Stomach (tissue), 8 donors: ENCODE measurements at regions not wholly inside any gene's neighbourhood (a gene's known extent, or its start where the extent isn't known, plus 50 kb on each side); places are given as distances from the start of the nearest gene placed in this dataset.
"Not testable (repeated sequence)": the region's sequence is repeated elsewhere in the genome, so short reads cannot be mapped to it uniquely, and the experiment has no call there.

Experiments used
- DNase-seq, 2 donors: peaks; one replicate each; pipeline versions ENCODE4 v3.0.0 to v3.0.0-alpha.2; 2013 to 2019
- H3K27ac ChIP-seq, 5 donors: fragments of 200-600 bp in 4 of 5; sonication (generic) in 4 of 5; one replicate each; pipeline ENCODE4 v1.5.1; 2013 to 2019; ENCODE audit warnings: mild to moderate bottlenecking in 1 of 5, moderate library complexity in 1 of 5
- H3K27me3 ChIP-seq, 3 donors: fragments of 200-600 bp; sonication (generic); one replicate each; pipeline ENCODE4 v1.5.1; 2017 to 2019; ENCODE audit warnings: mixed run types in 1 of 3
- H3K36me3 ChIP-seq, 4 donors: fragments of 200-600 bp; sonication (generic); 1 replicate in 3 of 4; 2 replicates in 1 of 4; pipeline ENCODE4 v1.5.1; 2016 to 2019
- H3K4me1 ChIP-seq, 4 donors: fragments of 200-600 bp; sonication (generic); one replicate each; pipeline ENCODE4 v1.5.1; 2016 to 2019
- H3K4me3 ChIP-seq, 4 donors: fragments of 200-600 bp; sonication (generic) in 3 of 4; one replicate each; pipeline ENCODE4 v1.5.1; 2016 to 2019; ENCODE audit warnings: mild to moderate bottlenecking in 1 of 4
- H3K9me3 ChIP-seq, 4 donors: fragments of 200-600 bp; sonication (generic); one replicate each; pipeline ENCODE4 v1.5.1; 2016 to 2019
- EP300 ChIP-seq: sonication (generic); formaldehyde crosslinking; IDR thresholded peaks from one replicate; pipeline ENCODE4 v1.6.1; 2017; ENCODE audit warnings: antibody characterized with exemption
- POLR2A ChIP-seq, 4 donors: fragments of 450-650 bp; IDR thresholded peaks; one replicate each; pipeline ENCODE4 v1.6.1; 2016; ENCODE audit warnings: antibody characterized with exemption in 4 of 4, control low read depth in 2 of 4, mild to moderate bottlenecking in 1 of 4, moderate library complexity in 1 of 4
- POLR2AphosphoS5 ChIP-seq, 3 donors: sonication (generic); formaldehyde crosslinking; IDR thresholded peaks; one replicate each; pipeline ENCODE4 v1.6.1; 2016; ENCODE audit warnings: antibody characterized with exemption in 3 of 3
- WGBS, 5 donors: extraction: QIAGEN DNeasy Blood & Tissue Kit in 3 of 5; methylation state at CpG; one replicate each; pipeline versions ENCODE4 v1.1.5 to v1.1.7; 2013 to 2018; 5-methylcytosine and 5-hydroxymethylcytosine counted together
- intact Hi-C: fragments of 100-400 bp; cut with DNase I; formaldehyde crosslinking; loops from one replicate; pipeline ENCODE4 v1.15.1; 2023; ENCODE audit warnings: low total_unique reads
- TF ChIP-seq, protein P1 (sequence below), 7 experiments: fragments of 450-650 bp in 4 of 7; fragments of 200-600 bp in 3 of 7; sonication (generic) in 3 of 7; IDR thresholded peaks; one replicate each; pipeline ENCODE4 v1.5.1; 2016 to 2019; ENCODE audit warnings: antibody characterized with exemption in 7 of 7, control low read depth in 2 of 7, mild to moderate bottlenecking in 1 of 7
- donor health status: healthy with polysubstance abuse.
- donor health status: Bipolar disorder and iron deficiency.
- donor health status: healthy.

- 25 to 43% (median 33%) methylated on average over 1 of the region's 1 CpG for WGBS, 5 donors
- Histone ChIP-seq H3K36me3 (no peaks in the 10 kb centered on the region), H3K27ac (no peak overlapping the region), H3K4me3 (no peak overlapping the region), H3K27me3 (no peaks in the 10 kb centered on the region), H3K9me3 (peaks cover 0 to 18% (median 5%) of the 10 kb centered on the region in 4 donors), H3K4me1 (no peaks in the 10 kb centered on the region)
- TF ChIP-seq POLR2A (IDR thresholded peaks at IDR 0.05) (no peak), POLR2AphosphoS5 (IDR thresholded peaks at IDR 0.05) (peak in 2 of 3 donors; percentile 52 to 66)
- intact Hi-C loops: no loop called here
- peak; percentile 37 to 74 for DNase-seq
Measured at GRCh38 chr14:83006121-83006670, 1472.5 kb upstream of the SEL1L start.

DNA sequence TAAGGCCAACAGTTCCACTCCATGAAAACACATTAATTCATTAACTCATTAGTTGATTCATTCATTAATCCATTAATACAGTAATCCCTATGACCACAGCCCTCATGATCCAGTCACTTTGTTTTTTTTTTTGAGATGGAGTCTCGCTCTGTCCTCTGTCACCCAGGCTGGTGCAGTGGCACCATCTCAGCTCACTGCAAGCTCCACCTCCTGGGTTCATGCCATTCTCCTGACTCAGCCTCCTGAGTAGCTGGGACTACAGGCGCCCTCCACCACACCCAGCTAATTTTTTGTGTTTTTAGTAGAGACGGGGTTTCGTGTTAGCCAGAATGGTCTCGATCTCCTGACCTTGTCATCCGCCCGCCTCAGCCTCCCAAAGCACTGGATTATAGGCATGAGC, 1473.4 kb upstream of the SEL1L start:
- H3K4me1 ChIP-seq, DNase-seq, H3K4me3 ChIP-seq, H3K27ac ChIP-seq, intact Hi-C loops, H3K36me3 ChIP-seq, H3K27me3 ChIP-seq: not testable (repeated sequence)
- peaks cover 0 to 18% (median 5%) of the 10 kb centered on the region in 4 donors for H3K9me3 ChIP-seq
- 92 to 99% (median 94%) methylated on average over 7 of the region's 7 CpGs for WGBS, 5 donors

- TF ChIP-seq, protein P1, sequence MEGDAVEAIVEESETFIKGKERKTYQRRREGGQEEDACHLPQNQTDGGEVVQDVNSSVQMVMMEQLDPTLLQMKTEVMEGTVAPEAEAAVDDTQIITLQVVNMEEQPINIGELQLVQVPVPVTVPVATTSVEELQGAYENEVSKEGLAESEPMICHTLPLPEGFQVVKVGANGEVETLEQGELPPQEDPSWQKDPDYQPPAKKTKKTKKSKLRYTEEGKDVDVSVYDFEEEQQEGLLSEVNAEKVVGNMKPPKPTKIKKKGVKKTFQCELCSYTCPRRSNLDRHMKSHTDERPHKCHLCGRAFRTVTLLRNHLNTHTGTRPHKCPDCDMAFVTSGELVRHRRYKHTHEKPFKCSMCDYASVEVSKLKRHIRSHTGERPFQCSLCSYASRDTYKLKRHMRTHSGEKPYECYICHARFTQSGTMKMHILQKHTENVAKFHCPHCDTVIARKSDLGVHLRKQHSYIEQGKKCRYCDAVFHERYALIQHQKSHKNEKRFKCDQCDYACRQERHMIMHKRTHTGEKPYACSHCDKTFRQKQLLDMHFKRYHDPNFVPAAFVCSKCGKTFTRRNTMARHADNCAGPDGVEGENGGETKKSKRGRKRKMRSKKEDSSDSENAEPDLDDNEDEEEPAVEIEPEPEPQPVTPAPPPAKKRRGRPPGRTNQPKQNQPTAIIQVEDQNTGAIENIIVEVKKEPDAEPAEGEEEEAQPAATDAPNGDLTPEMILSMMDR (IDR thresholded peaks at IDR 0.05): no peak
- TF ChIP-seq POLR2AphosphoS5 (IDR thresholded peaks at IDR 0.05) (no peak), EP300 (no peak), POLR2A (IDR thresholded peaks at IDR 0.05) (no peak)
- no peak overlapping the region for H3K4me3 ChIP-seq
- WGBS, 5 donors: 76 to 97% (median 88%) methylated on average over 1 of the region's 1 CpG
- no peak for DNase-seq
- peaks cover 0 to 18% (median 5%) of the 10 kb centered on the region in 4 donors for H3K9me3 ChIP-seq
- H3K36me3 ChIP-seq: no peaks in the 10 kb centered on the region
- H3K27me3 ChIP-seq: no peaks in the 10 kb centered on the region
- intact Hi-C loops: no loop called here
- H3K4me1 ChIP-seq: no peaks in the 10 kb centered on the region
- H3K27ac ChIP-seq: no peak overlapping the region
Measured at GRCh38 chr14:83007641-83008225, 1474.1 kb upstream of the SEL1L start.

DNA sequence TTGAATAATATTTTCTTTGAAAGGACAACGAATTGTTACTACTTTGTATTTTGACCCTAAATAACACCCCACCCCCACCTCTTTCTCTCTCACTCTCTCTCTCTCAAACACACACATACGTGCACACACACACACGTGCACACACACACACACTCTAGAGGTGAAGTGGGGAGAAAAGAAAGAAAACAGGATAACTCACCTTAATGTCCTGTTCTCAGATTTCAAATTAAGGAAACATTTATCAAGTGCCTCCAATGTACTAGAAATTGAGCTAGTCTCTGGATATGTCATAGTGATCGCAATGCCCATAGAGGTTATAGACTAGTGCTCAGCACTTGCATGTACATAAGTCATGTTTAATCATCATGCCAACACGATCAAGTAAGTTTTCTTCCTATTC, 1483.6 kb upstream of the SEL1L start:
- Histone ChIP-seq H3K9me3 (no peaks in the 10 kb centered on the region), H3K27ac (no peak overlapping the region), H3K27me3 (no peaks in the 10 kb centered on the region), H3K36me3 (no peaks in the 10 kb centered on the region), H3K4me3 (no peak overlapping the region), H3K4me1 (no peaks in the 10 kb centered on the region)
- TF ChIP-seq POLR2AphosphoS5 (IDR thresholded peaks at IDR 0.05) (no peak), EP300 (no peak), POLR2A (IDR thresholded peaks at IDR 0.05) (no peak)
- TF ChIP-seq, protein P1 (IDR thresholded peaks at IDR 0.05): no peak
- intact Hi-C loops: no loop called here
- 27 to 61% (median 53%) methylated on average over 5 of the region's 5 CpGs for WGBS, 5 donors
- no peak for DNase-seq

- Histone ChIP-seq H3K4me1 (no peaks in the 10 kb centered on the region), H3K27ac (no peak overlapping the region), H3K27me3 (no peaks in the 10 kb centered on the region), H3K9me3 (no peaks in the 10 kb centered on the region), H3K4me3 (no peak overlapping the region), H3K36me3 (no peaks in the 10 kb centered on the region)
- no peak for DNase-seq
- TF ChIP-seq POLR2AphosphoS5 (IDR thresholded peaks at IDR 0.05): no peak
- TF ChIP-seq POLR2A (IDR thresholded peaks at IDR 0.05): no peak
- TF ChIP-seq, protein P1 (IDR thresholded peaks at IDR 0.05): no peak
- TF ChIP-seq EP300: no peak
- 72 to 80% (median 77%) methylated on average over 3 of the region's 3 CpGs for WGBS, 5 donors
- intact Hi-C loops: no loop called here
Measured at GRCh38 chr14:83019744-83020414, 1486.2 kb upstream of the SEL1L start.
